PC-9 (cell line): ENCODE measurements at regions not wholly inside any gene's neighbourhood (a gene's known extent, or its start where the extent isn't known, plus 50 kb on each side); places are given as distances from the start of the nearest gene placed in this dataset.

Experiments used
- BruUV-seq: library from RNA; stranded (reverse); fragments of 400-500 nt; replicated peaks from 2 replicates; lab custom pipeline; 2021; lab: Mats Ljungman, UMichigan
- CTCF ChIA-PET: fragments of 300-600 bp; sonication (Branson Sonifier 250); formaldehyde crosslinking; loops from one replicate; lab custom pipeline; 2022; ENCODE audit warnings: antibody characterized with exemption; lab: Charles Lee
- POLR2A ChIA-PET: fragments of 300-600 bp; sonication (Branson Sonifier 250); formaldehyde crosslinking; loops from one replicate; lab custom pipeline; 2022; ENCODE audit warnings: antibody characterized with exemption; ENCODE audit not compliant: unreplicated experiment; lab: Charles Lee
- DNase-seq, 2 experiments: peaks; one replicate each; pipeline versions ENCODE4 v3.0.0 to v3.0.0-alpha.2; 2015 to 2022; ENCODE audit warnings: mixed read lengths in 1 of 2
- H2AFZ ChIP-seq: fragments of 200-600 bp; sonication (generic); 2 replicates; pipeline ENCODE4 v1.8.1; 2017; ENCODE audit warnings: antibody characterized with exemption
- H3F3A ChIP-seq: fragments of 200-600 bp; sonication (generic); 2 replicates; pipeline ENCODE4 v1.8.1; 2017; ENCODE audit warnings: antibody characterized with exemption, mild to moderate bottlenecking, low read depth; ENCODE audit not compliant: insufficient read depth
- H3K27ac ChIP-seq: fragments of 200-600 bp; sonication (generic); 2 replicates; pipeline ENCODE4 v1.6.1; 2016; ENCODE audit warnings: mixed run types
- H3K27me3 ChIP-seq: fragments of 200-600 bp; sonication (generic); 2 replicates; pipeline ENCODE4 v1.6.1; 2016; ENCODE audit warnings: low read depth, mixed run types; ENCODE audit not compliant: insufficient read depth
- H3K36me3 ChIP-seq: fragments of 200-600 bp; sonication (generic); 2 replicates; pipeline ENCODE4 v1.6.1; 2016; ENCODE audit warnings: low read depth, mixed run types
- H3K4me1 ChIP-seq: fragments of 200-600 bp; sonication (generic); replicated peaks from 2 replicates; pipeline ENCODE4 v1.6.1; 2016; ENCODE audit warnings: mixed run types; ENCODE audit not compliant: insufficient read depth
- H3K4me2 ChIP-seq: fragments of 200-600 bp; sonication (generic); 2 replicates; pipeline ENCODE4 v1.6.1; 2017; ENCODE audit warnings: mixed run types
- H3K4me3 ChIP-seq: fragments of 200-600 bp; sonication (generic); 2 replicates; pipeline ENCODE4 v1.6.1; 2016; ENCODE audit warnings: mixed run types
- H3K79me2 ChIP-seq: fragments of 200-600 bp; sonication (generic); 2 replicates; pipeline ENCODE4 v1.6.1; 2017; ENCODE audit warnings: low read depth, mixed run types
- H3K9me2 ChIP-seq: fragments of 200-600 bp; sonication (generic); 2 replicates; pipeline ENCODE4 v1.8.1; 2017; ENCODE audit warnings: mild to moderate bottlenecking; ENCODE audit not compliant: insufficient read depth
- H3K9me3 ChIP-seq: fragments of 200-600 bp; sonication (generic); 2 replicates; pipeline ENCODE4 v1.8.1; 2016; ENCODE audit warnings: low read depth; ENCODE audit not compliant: insufficient read depth
- H4K20me1 ChIP-seq: fragments of 200-600 bp; sonication (generic); 2 replicates; pipeline ENCODE4 v1.8.1; 2017; ENCODE audit not compliant: insufficient read depth
- CTCF ChIP-seq: fragments of 200-600 bp; sonication (generic); conservative IDR thresholded peaks from 2 replicates; pipeline ENCODE4 v1.6.1; 2017; ENCODE audit warnings: mixed run types, antibody characterized with exemption, mild to moderate bottlenecking, moderate library complexity
- EZH2 ChIP-seq: fragments of 200-600 bp; sonication (generic); IDR thresholded peaks from 2 replicates; pipeline ENCODE4 v1.8.0; 2017; ENCODE audit warnings: antibody characterized with exemption, low read depth
- intact Hi-C: fragments of 100-400 bp; cut with micrococcal nuclease; formaldehyde crosslinking; loops from one replicate; pipeline ENCODE4 v1.10.0; 2022; ENCODE audit not compliant: unreplicated experiment

GRCh38 chr7:145978769-145979168 is 137.8 kb upstream of the CNTNAP2 start:
- no peaks in the 10 kb centered on the region for H3K9me3 ChIP-seq
- H3K4me1 ChIP-seq, result no peaks in the 10 kb centered on the region
- ChIA-PET POLR2A (no interaction called here), CTCF (no interaction called here)
- no peak for TF ChIP-seq CTCF
- TF ChIP-seq EZH2, result no peak
- no peaks in the 10 kb centered on the region for H3K36me3 ChIP-seq
- no peak overlapping the region for H2AFZ ChIP-seq
- no peak overlapping the region for H3K4me3 ChIP-seq
- H3K27me3 ChIP-seq, result no peaks in the 10 kb centered on the region
- intact Hi-C loops, result no loop called here
- H3K9me2 ChIP-seq, result no peaks in the 10 kb centered on the region
- no peaks in the 10 kb centered on the region for H4K20me1 ChIP-seq
- no peaks in the 10 kb centered on the region for H3F3A ChIP-seq
- no peak for DNase-seq
- H3K27ac ChIP-seq, result no peak overlapping the region
- H3K79me2 ChIP-seq, result no peaks in the 10 kb centered on the region
- no peak overlapping the region for H3K4me2 ChIP-seq
- no TSS peak for BruUV-seq

GRCh38 chr7:145959981-145960380 is 156.6 kb upstream of the CNTNAP2 start:
- no peak for TF ChIP-seq CTCF
- no peak for TF ChIP-seq EZH2
- Histone ChIP-seq H3K27me3 (no peaks in the 10 kb centered on the region), H3K79me2 (no peaks in the 10 kb centered on the region), H3K27ac (no peak overlapping the region), H3K9me3 (no peaks in the 10 kb centered on the region), H3F3A (no peaks in the 10 kb centered on the region), H2AFZ (no peak overlapping the region), H3K4me2 (no peak overlapping the region), H3K4me1 (no peaks in the 10 kb centered on the region), H3K4me3 (no peak overlapping the region), H4K20me1 (no peaks in the 10 kb centered on the region), H3K9me2 (no peaks in the 10 kb centered on the region), H3K36me3 (no peaks in the 10 kb centered on the region)
- no TSS peak for BruUV-seq
- ChIA-PET POLR2A (no interaction called here), CTCF (no interaction called here)
- DNase-seq, result no peak
- intact Hi-C loops, result no loop called here

GRCh38 chr7:145957160-145957890 is 159.3 kb upstream of the CNTNAP2 start:
- no peak overlapping the region for H3K4me2 ChIP-seq
- no peaks in the 10 kb centered on the region for H3F3A ChIP-seq
- H3K9me2 ChIP-seq, result no peaks in the 10 kb centered on the region
- TF ChIP-seq EZH2 (no peak), CTCF (no peak)
- no peaks in the 10 kb centered on the region for H3K79me2 ChIP-seq
- POLR2A ChIA-PET, result no interaction called here
- no peaks in the 10 kb centered on the region for H3K36me3 ChIP-seq
- DNase-seq, result no peak
- H3K4me1 ChIP-seq, result no peaks in the 10 kb centered on the region
- H4K20me1 ChIP-seq, result no peaks in the 10 kb centered on the region
- no peaks in the 10 kb centered on the region for H3K9me3 ChIP-seq
- H3K4me3 ChIP-seq, result no peak overlapping the region
- CTCF ChIA-PET, result no interaction called here
- no peak overlapping the region for H2AFZ ChIP-seq
- no peak overlapping the region for H3K27ac ChIP-seq
- BruUV-seq, result no TSS peak
- H3K27me3 ChIP-seq, result no peaks in the 10 kb centered on the region
- intact Hi-C loops, result no loop called here
